Endothelial cell of umbilical vein (primary cell): ENCODE measurements at regions not wholly inside any gene's neighbourhood (a gene's known extent, or its start where the extent isn't known, plus 50 kb on each side); places are given as distances from the start of the nearest gene placed in this dataset.

Experiments used
- CTCF ChIP-seq, 2 donors: IDR thresholded peaks; 1 replicate in 1 of 2; 2 replicates in 1 of 2; pipeline ENCODE4 v1.5.1; 2011; ENCODE audit warnings: low read length in 2 of 2, mild to moderate bottlenecking in 2 of 2, moderate library complexity in 2 of 2, control low read depth in 1 of 2, inconsistent platforms in 1 of 2, low read depth in 1 of 2; ENCODE audit not compliant: insufficient read depth in 1 of 2; ENCODE audit errors: extremely low read depth in 1 of 2
- EZH2 ChIP-seq: IDR thresholded peaks from 2 replicates; pipeline ENCODE4 v1.6.1; 2012; ENCODE audit warnings: borderline replicate concordance, low read depth, mild to moderate bottlenecking, moderate library complexity, low read length, inconsistent platforms; ENCODE audit not compliant: severe bottlenecking
- FOS ChIP-seq: IDR thresholded peaks from 2 replicates; pipeline ENCODE4 v1.6.1; 2011; ENCODE audit warnings: mild to moderate bottlenecking, low read length, moderate library complexity, borderline replicate concordance; ENCODE audit not compliant: insufficient read depth
- MAX ChIP-seq: IDR thresholded peaks from 2 replicates; pipeline ENCODE4 v1.6.1; 2011; ENCODE audit not compliant: insufficient read depth, insufficient read length
- MYC ChIP-seq: IDR thresholded peaks from one replicate; pipeline ENCODE4 v1.6.1; 2011; ENCODE audit warnings: mild to moderate bottlenecking, low read depth, low read length
- POLR2A ChIP-seq: IDR thresholded peaks from 2 replicates; pipeline ENCODE4 v1.6.1; 2012; ENCODE audit warnings: low read depth, mild to moderate bottlenecking, control low read depth, low read length
- POLR2AphosphoS5 ChIP-seq: IDR thresholded peaks from 2 replicates; pipeline ENCODE4 v1.6.1; 2012; ENCODE audit warnings: low read depth, mild to moderate bottlenecking, control low read depth, low read length, moderate library complexity; ENCODE audit not compliant: insufficient read depth

GRCh38 chr10:130251766-130252165 is 115.6 kb downstream of the GLRX3 start:
- TF ChIP-seq CTCF (IDR thresholded peaks at IDR 0.05; ENCODE audit: extremely low read depth in 1 of 2, insufficient read depth in 1 of 2, low read depth in 1 of 2, low read length in 2 of 2) (no peak), EZH2 (no peak), POLR2AphosphoS5 (no peak), POLR2A (no peak), FOS (no peak), MYC (no peak), MAX (no peak)
